Esophagus squamous epithelium (tissue), 4 donors: ENCODE measurements at regions not wholly inside any gene's neighbourhood (a gene's known extent, or its start where the extent isn't known, plus 50 kb on each side); places are given as distances from the start of the nearest gene placed in this dataset.

Experiments used
- POLR2A ChIP-seq, 4 donors: fragments of 450-650 bp; IDR thresholded peaks; one replicate each; pipeline ENCODE4 v1.6.1; 2017; ENCODE audit warnings: antibody characterized with exemption in 4 of 4, mild to moderate bottlenecking in 4 of 4, moderate library complexity in 3 of 4
- TF ChIP-seq, protein P1 (sequence below), 6 experiments: fragments of 450-650 bp in 4 of 6; fragments of 200-600 bp in 2 of 6; sonication (generic) in 2 of 6; IDR thresholded peaks; one replicate each; pipeline ENCODE4 v1.5.1; 2016 to 2019; ENCODE audit warnings: antibody characterized with exemption in 6 of 6, mild to moderate bottlenecking in 4 of 6, moderate library complexity in 4 of 6

DNA sequence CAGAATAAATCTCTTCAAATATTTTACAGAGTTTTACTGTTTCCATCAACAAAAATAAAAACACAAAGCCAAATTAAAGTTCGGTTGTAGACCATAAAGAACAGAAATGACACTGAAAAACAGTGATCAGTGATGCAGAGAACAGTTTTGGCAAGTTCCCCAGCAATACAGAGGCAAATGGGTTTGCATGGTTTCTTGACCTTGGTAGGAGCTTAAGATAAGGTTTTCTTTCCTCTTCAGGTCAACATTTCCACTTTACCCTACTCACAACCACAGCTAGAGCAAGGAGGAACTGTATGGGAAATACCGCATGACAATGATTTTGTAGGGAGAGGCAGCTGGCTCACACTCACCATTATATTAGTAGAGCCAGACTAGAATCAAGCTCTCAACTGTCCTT, 199.5 kb downstream of the SH2D4B start:
- TF ChIP-seq, protein P1, sequence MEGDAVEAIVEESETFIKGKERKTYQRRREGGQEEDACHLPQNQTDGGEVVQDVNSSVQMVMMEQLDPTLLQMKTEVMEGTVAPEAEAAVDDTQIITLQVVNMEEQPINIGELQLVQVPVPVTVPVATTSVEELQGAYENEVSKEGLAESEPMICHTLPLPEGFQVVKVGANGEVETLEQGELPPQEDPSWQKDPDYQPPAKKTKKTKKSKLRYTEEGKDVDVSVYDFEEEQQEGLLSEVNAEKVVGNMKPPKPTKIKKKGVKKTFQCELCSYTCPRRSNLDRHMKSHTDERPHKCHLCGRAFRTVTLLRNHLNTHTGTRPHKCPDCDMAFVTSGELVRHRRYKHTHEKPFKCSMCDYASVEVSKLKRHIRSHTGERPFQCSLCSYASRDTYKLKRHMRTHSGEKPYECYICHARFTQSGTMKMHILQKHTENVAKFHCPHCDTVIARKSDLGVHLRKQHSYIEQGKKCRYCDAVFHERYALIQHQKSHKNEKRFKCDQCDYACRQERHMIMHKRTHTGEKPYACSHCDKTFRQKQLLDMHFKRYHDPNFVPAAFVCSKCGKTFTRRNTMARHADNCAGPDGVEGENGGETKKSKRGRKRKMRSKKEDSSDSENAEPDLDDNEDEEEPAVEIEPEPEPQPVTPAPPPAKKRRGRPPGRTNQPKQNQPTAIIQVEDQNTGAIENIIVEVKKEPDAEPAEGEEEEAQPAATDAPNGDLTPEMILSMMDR (IDR thresholded peaks at IDR 0.05), result no peak
- no peak for TF ChIP-seq POLR2A (IDR thresholded peaks at IDR 0.05)
